H9 (cell line): ENCODE measurements at regions not wholly inside any gene's neighbourhood (a gene's known extent, or its start where the extent isn't known, plus 50 kb on each side); places are given as distances from the start of the nearest gene placed in this dataset.

Experiments used
- DNase-seq: peaks from one replicate; pipeline ENCODE4 v3.0.0-alpha.2; 2017
- H2AFZ ChIP-seq: one replicate; pipeline ENCODE4 v1.6.1; 2013; ENCODE audit warnings: mild to moderate bottlenecking, low read length, control low read depth, moderate library complexity
- H2AK5ac ChIP-seq: 2 replicates; pipeline ENCODE4 v1.6.1; 2013; ENCODE audit warnings: low read length, control low read depth, mixed read lengths; ENCODE audit not compliant: insufficient read length
- H2BK120ac ChIP-seq: one replicate; pipeline ENCODE4 v1.6.1; 2013; ENCODE audit warnings: low read depth, mild to moderate bottlenecking, low read length, control low read depth, inconsistent platforms; ENCODE audit not compliant: poor library complexity, severe bottlenecking
- H2BK12ac ChIP-seq: 2 replicates; pipeline ENCODE4 v1.6.1; 2013; ENCODE audit warnings: low read length, control low read depth, mixed read lengths, low read depth; ENCODE audit not compliant: insufficient read length
- H2BK15ac ChIP-seq: 2 replicates; pipeline ENCODE4 v1.6.1; 2013; ENCODE audit warnings: low read depth, low read length, control low read depth
- H2BK20ac ChIP-seq: one replicate; pipeline ENCODE4 v1.6.1; 2013; ENCODE audit warnings: low read depth, mild to moderate bottlenecking, low read length, control low read depth, inconsistent platforms; ENCODE audit not compliant: poor library complexity, severe bottlenecking
- H2BK5ac ChIP-seq: 2 replicates; pipeline ENCODE4 v1.6.1; 2013; ENCODE audit warnings: low read length, control low read depth, mixed read lengths; ENCODE audit not compliant: insufficient read length
- H3K14ac ChIP-seq: 2 replicates; pipeline ENCODE4 v1.6.1; 2013; ENCODE audit warnings: low read length, control low read depth; ENCODE audit not compliant: insufficient read depth
- H3K18ac ChIP-seq: 2 replicates; pipeline ENCODE4 v1.6.1; 2013; ENCODE audit warnings: low read depth, mild to moderate bottlenecking, mixed read lengths, low read length, control low read depth; ENCODE audit not compliant: insufficient read length
- H3K23ac ChIP-seq: 2 replicates; pipeline ENCODE4 v1.6.1; 2013; ENCODE audit warnings: low read length, control low read depth, mixed read lengths, low read depth; ENCODE audit not compliant: insufficient read length
- H3K23me2 ChIP-seq: 2 replicates; pipeline ENCODE4 v1.6.1; 2013; ENCODE audit warnings: low read depth, mild to moderate bottlenecking, mixed read lengths, low read length, control low read depth; ENCODE audit not compliant: insufficient read length, poor library complexity, severe bottlenecking
- H3K27ac ChIP-seq: 2 replicates; pipeline ENCODE4 v1.5.1; 2013; ENCODE audit warnings: low read length, control low read depth, mixed read lengths, low read depth; ENCODE audit not compliant: insufficient read length
- H3K27me3 ChIP-seq: 2 replicates; pipeline ENCODE4 v1.6.1; 2013; ENCODE audit warnings: low read length, control low read depth, inconsistent platforms; ENCODE audit not compliant: insufficient read depth
- H3K4ac ChIP-seq: 2 replicates; pipeline ENCODE4 v1.6.1; 2013; ENCODE audit warnings: low read depth, mild to moderate bottlenecking, control low read depth, inconsistent platforms, low read length, moderate library complexity
- H3K4me1 ChIP-seq: 2 replicates; pipeline ENCODE4 v1.6.1; 2013; ENCODE audit warnings: low read length, control low read depth, inconsistent platforms; ENCODE audit not compliant: insufficient read depth
- H3K4me2 ChIP-seq: 2 replicates; pipeline ENCODE4 v1.6.1; 2013; ENCODE audit warnings: low read length, control low read depth, mixed read lengths; ENCODE audit not compliant: insufficient read length, insufficient read depth
- H3K56ac ChIP-seq: 2 replicates; pipeline ENCODE4 v1.6.1; 2013; ENCODE audit warnings: low read depth, mild to moderate bottlenecking, mixed read lengths, low read length, control low read depth; ENCODE audit not compliant: insufficient read length
- H3K79me1 ChIP-seq: 2 replicates; pipeline ENCODE4 v1.6.1; 2013; ENCODE audit warnings: low read depth, mild to moderate bottlenecking, moderate library complexity, low read length, control low read depth, inconsistent platforms; ENCODE audit not compliant: insufficient read depth, poor library complexity, severe bottlenecking
- H3K79me2 ChIP-seq: 2 replicates; pipeline ENCODE4 v1.6.1; 2013; ENCODE audit warnings: low read length, control low read depth, inconsistent platforms; ENCODE audit not compliant: insufficient read depth
- H3K9ac ChIP-seq: 2 replicates; pipeline ENCODE4 v1.6.1; 2013; ENCODE audit warnings: low read length, control low read depth, mixed read lengths; ENCODE audit not compliant: insufficient read length; ENCODE audit errors: extremely low read depth
- H3K9me3 ChIP-seq: one replicate; pipeline ENCODE4 v1.6.1; 2013; ENCODE audit warnings: low read depth, low read length, inconsistent platforms; ENCODE audit not compliant: control insufficient read depth
- H3T11ph ChIP-seq: one replicate; pipeline ENCODE4 v1.6.1; 2013; ENCODE audit warnings: mild to moderate bottlenecking, low read length, control low read depth, inconsistent platforms
- H4K20me1 ChIP-seq: one replicate; pipeline ENCODE4 v1.6.1; 2013; ENCODE audit not compliant: control insufficient read depth, insufficient read length, insufficient read depth
- H4K5ac ChIP-seq: 2 replicates; pipeline ENCODE4 v1.6.1; 2013; ENCODE audit warnings: low read depth, mild to moderate bottlenecking, mixed read lengths, low read length, control low read depth; ENCODE audit not compliant: insufficient read length
- H4K8ac ChIP-seq: replicated peaks from 2 replicates; pipeline ENCODE4 v1.6.1; 2013; ENCODE audit warnings: low read length, control low read depth, mixed read lengths, low read depth; ENCODE audit not compliant: insufficient read length
- H4K91ac ChIP-seq: 2 replicates; pipeline ENCODE4 v1.6.1; 2013; ENCODE audit warnings: low read depth, mild to moderate bottlenecking, moderate library complexity, mixed read lengths, low read length, control low read depth; ENCODE audit not compliant: insufficient read length
- H3K27ac Mint-ChIP-seq, 3 experiments: 2 replicates in 2 of 3; 3 replicates in 1 of 3; pipeline ENCODE4 v1.8.0; 2020 to 2021; ENCODE audit warnings: mixed read lengths in 3 of 3, mild to moderate bottlenecking in 1 of 3, moderate library complexity in 1 of 3
- H3K27me3 Mint-ChIP-seq: 2 replicates; pipeline ENCODE4 v1.8.0; 2021; ENCODE audit warnings: low read depth, mild to moderate bottlenecking, moderate library complexity, mixed read lengths
- H3K36me3 Mint-ChIP-seq, 3 experiments: 2 replicates in 2 of 3; 3 replicates in 1 of 3; pipeline ENCODE4 v1.8.0; 2020 to 2021; ENCODE audit warnings: low read depth in 3 of 3, mixed read lengths in 3 of 3; ENCODE audit not compliant: insufficient read depth in 1 of 3
- H3K4me1 Mint-ChIP-seq, 2 experiments: 2 replicates each; pipeline ENCODE4 v1.8.0; 2020; ENCODE audit warnings: mixed read lengths in 2 of 2
- H3K4me3 Mint-ChIP-seq, 2 experiments: 2 replicates in 1 of 2; 3 replicates in 1 of 2; pipeline ENCODE4 v1.8.0; 2020 to 2021; ENCODE audit warnings: mild to moderate bottlenecking in 2 of 2, mixed read lengths in 2 of 2, moderate library complexity in 1 of 2
- H3K9me3 Mint-ChIP-seq, 2 experiments: 2 replicates in 1 of 2; 3 replicates in 1 of 2; pipeline ENCODE4 v1.8.0; 2020; ENCODE audit warnings: mild to moderate bottlenecking in 2 of 2, mixed read lengths in 2 of 2, moderate library complexity in 1 of 2
- WGBS: extraction: QIAGEN DNeasy Blood & Tissue Kit; methylation state at CpG from one replicate; pipeline ENCODE4 v1.1.7; 2013; ENCODE audit warnings: missing lambda C conversion rate, low lambda C conversion rate, mixed read lengths; ENCODE audit not compliant: insufficient read length; ENCODE audit errors: extremely low coverage; 5-methylcytosine and 5-hydroxymethylcytosine counted together
- TF ChIP-seq, protein P1 (sequence below): fragments of 200-600 bp; sonication (generic); conservative IDR thresholded peaks from 3 replicates; pipeline ENCODE4 v1.8.0; 2021; ENCODE audit warnings: antibody characterized with exemption, mild to moderate bottlenecking

DNA sequence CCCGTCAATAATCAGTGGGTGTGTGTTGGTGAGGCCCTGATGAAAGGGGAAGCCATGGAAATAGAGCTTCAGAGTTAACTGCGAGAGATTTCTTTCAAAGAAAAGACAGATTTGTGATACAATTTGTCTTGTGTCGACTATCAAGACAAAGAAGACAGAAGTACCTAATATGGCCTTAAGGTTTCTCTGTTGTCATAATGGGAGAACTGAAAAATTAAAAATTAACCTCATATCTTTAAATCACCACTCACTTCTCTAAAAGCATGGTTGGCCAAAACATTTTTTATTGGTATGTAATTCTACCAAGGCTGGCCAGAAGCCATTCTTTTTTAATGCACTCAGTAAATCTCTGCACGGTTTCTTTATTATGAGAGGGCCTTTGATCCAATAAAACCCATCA is 282.9 kb upstream of the WWC1 start:
- no peak overlapping the region for H3K27ac Mint-ChIP-seq
- H3K4me1 ChIP-seq: no peaks in the 10 kb centered on the region

More for the DNA sequence above, 282.9 kb upstream of the WWC1 start:
- H3K4me1 Mint-ChIP-seq: 0 out of 4 replicates have a peak, but pooled peaks cover 0 to 3% of the 10 kb centered on the region in 2 experiments
- H4K20me1 ChIP-seq: no peaks in the 10 kb centered on the region
- H2BK5ac ChIP-seq: no peak overlapping the region
- no peaks in the 10 kb centered on the region for H3K27me3 Mint-ChIP-seq
- H3K9me3 ChIP-seq: no peaks in the 10 kb centered on the region
- no peak overlapping the region for H3K4me2 ChIP-seq
- H3K18ac ChIP-seq: no peak overlapping the region
- no peak overlapping the region for H2AK5ac ChIP-seq
- no peak overlapping the region for H2AFZ ChIP-seq
- no peak overlapping the region for H3K14ac ChIP-seq
- no peaks in the 10 kb centered on the region for H3K79me2 ChIP-seq
- no peak overlapping the region for H2BK12ac ChIP-seq
- H3K27ac ChIP-seq: no peak overlapping the region
- TF ChIP-seq, protein P1, sequence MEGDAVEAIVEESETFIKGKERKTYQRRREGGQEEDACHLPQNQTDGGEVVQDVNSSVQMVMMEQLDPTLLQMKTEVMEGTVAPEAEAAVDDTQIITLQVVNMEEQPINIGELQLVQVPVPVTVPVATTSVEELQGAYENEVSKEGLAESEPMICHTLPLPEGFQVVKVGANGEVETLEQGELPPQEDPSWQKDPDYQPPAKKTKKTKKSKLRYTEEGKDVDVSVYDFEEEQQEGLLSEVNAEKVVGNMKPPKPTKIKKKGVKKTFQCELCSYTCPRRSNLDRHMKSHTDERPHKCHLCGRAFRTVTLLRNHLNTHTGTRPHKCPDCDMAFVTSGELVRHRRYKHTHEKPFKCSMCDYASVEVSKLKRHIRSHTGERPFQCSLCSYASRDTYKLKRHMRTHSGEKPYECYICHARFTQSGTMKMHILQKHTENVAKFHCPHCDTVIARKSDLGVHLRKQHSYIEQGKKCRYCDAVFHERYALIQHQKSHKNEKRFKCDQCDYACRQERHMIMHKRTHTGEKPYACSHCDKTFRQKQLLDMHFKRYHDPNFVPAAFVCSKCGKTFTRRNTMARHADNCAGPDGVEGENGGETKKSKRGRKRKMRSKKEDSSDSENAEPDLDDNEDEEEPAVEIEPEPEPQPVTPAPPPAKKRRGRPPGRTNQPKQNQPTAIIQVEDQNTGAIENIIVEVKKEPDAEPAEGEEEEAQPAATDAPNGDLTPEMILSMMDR: no peak
- no peak overlapping the region for H4K8ac ChIP-seq
- no peak overlapping the region for H2BK20ac ChIP-seq
- H3K9me3 Mint-ChIP-seq: no peaks in the 10 kb centered on the region
- no peak overlapping the region for H3K4ac ChIP-seq
- no peak overlapping the region for H4K91ac ChIP-seq
- H3K4me3 Mint-ChIP-seq: no peak overlapping the region
- no peaks in the 10 kb centered on the region for H3K27me3 ChIP-seq
- H3K23ac ChIP-seq: no peak overlapping the region
- H4K5ac ChIP-seq: no peak overlapping the region
- H2BK15ac ChIP-seq: no peak overlapping the region
- no peak overlapping the region for H3T11ph ChIP-seq
- WGBS: no CpG with 5 or more reads among the region's 4 CpGs
- H3K56ac ChIP-seq: no peak overlapping the region
- H3K23me2 ChIP-seq: no peaks in the 10 kb centered on the region
- no peak overlapping the region for H3K9ac ChIP-seq
- H2BK120ac ChIP-seq: no peak overlapping the region
- no peaks in the 10 kb centered on the region for H3K36me3 Mint-ChIP-seq
- H3K79me1 ChIP-seq: no peaks in the 10 kb centered on the region
- no peak for DNase-seq
